IMR-90 (cell line): ENCODE measurements at regions not wholly inside any gene's neighbourhood (a gene's known extent, or its start where the extent isn't known, plus 50 kb on each side); places are given as distances from the start of the nearest gene placed in this dataset.

Source experiments
- ATAC-seq: fragments of 200-7000 bp; cut with Tn5 transposase; 2 replicates; pipeline ENCODE4 v1.9.1; 2020; ENCODE audit warnings: low read depth, mild to moderate bottlenecking, moderate library complexity
- BruUV-seq: library from RNA; stranded (reverse); fragments of 400-500 nt; replicated peaks from 2 replicates; lab custom pipeline; 2021; lab: Mats Ljungman, UMichigan
- CTCF ChIA-PET: fragments of 300-600 bp; formaldehyde crosslinking; extraction: SDS; loops from one replicate; lab custom pipeline; 2021; ENCODE audit warnings: antibody characterized with exemption; lab: Yijun Ruan, JAX
- POLR2A ChIA-PET: fragments of 300-600 bp; sonication (Branson Sonifier 250); formaldehyde crosslinking; loops from one replicate; lab custom pipeline; 2022; ENCODE audit warnings: antibody characterized with exemption; ENCODE audit not compliant: unreplicated experiment; lab: Charles Lee
- DNase-seq: peaks from one replicate; pipeline ENCODE4 v3.0.0; 2013
- H2AFZ ChIP-seq: replicated peaks from 2 replicates; pipeline ENCODE3; 2013; ENCODE audit warnings: low read length, mild to moderate bottlenecking; ENCODE audit not compliant: poor library complexity
- H2AK5ac ChIP-seq: 2 replicates; pipeline ENCODE4 v1.6.1; 2013; ENCODE audit warnings: low read depth, low read length, inconsistent platforms
- H2AK9ac ChIP-seq: replicated peaks from 2 replicates; pipeline ENCODE3; 2013; ENCODE audit warnings: mild to moderate bottlenecking, low read depth, low read length, moderate library complexity; ENCODE audit not compliant: poor library complexity
- H2BK120ac ChIP-seq: 2 replicates; pipeline ENCODE4 v1.6.1; 2013; ENCODE audit warnings: low read depth, low read length, inconsistent platforms
- H2BK15ac ChIP-seq: 3 replicates; pipeline ENCODE4 v1.6.1; 2013; ENCODE audit warnings: low read depth, low read length, inconsistent platforms
- H2BK20ac ChIP-seq: 2 replicates; pipeline ENCODE4 v1.6.1; 2013; ENCODE audit warnings: low read depth, mild to moderate bottlenecking, inconsistent platforms, low read length, moderate library complexity
- H2BK5ac ChIP-seq: 2 replicates; pipeline ENCODE4 v1.6.1; 2013; ENCODE audit warnings: mild to moderate bottlenecking, low read depth, low read length, inconsistent platforms; ENCODE audit not compliant: poor library complexity, severe bottlenecking
- H3K14ac ChIP-seq: replicated peaks from 2 replicates; pipeline ENCODE4 v1.6.1; 2013; ENCODE audit warnings: low read depth, low read length, inconsistent platforms
- H3K18ac ChIP-seq: 2 replicates; pipeline ENCODE4 v1.6.1; 2013; ENCODE audit warnings: low read depth, low read length, control low read depth
- H3K23ac ChIP-seq: 2 replicates; pipeline ENCODE4 v1.6.1; 2013; ENCODE audit warnings: low read depth, low read length, inconsistent platforms
- H3K27ac ChIP-seq: 2 replicates; pipeline ENCODE4 v1.5.1; 2013; ENCODE audit warnings: mild to moderate bottlenecking, control low read depth, low read length; ENCODE audit not compliant: insufficient read depth
- H3K27me3 ChIP-seq: 2 replicates; pipeline ENCODE4 v1.6.1; 2013; ENCODE audit warnings: low read length; ENCODE audit not compliant: control insufficient read depth, insufficient read depth
- H3K36me3 ChIP-seq: 2 replicates; pipeline ENCODE4 v1.6.1; 2013; ENCODE audit warnings: low read length, mixed read lengths; ENCODE audit not compliant: control insufficient read depth, insufficient read depth
- H3K4ac ChIP-seq: 2 replicates; pipeline ENCODE4 v1.6.1; 2013; ENCODE audit warnings: low read depth, low read length, inconsistent platforms
- H3K4me1 ChIP-seq: 2 replicates; pipeline ENCODE4 v1.6.1; 2013; ENCODE audit warnings: low read length, mixed read lengths; ENCODE audit not compliant: control insufficient read depth, insufficient read depth
- H3K4me2 ChIP-seq: 2 replicates; pipeline ENCODE4 v1.6.1; 2013; ENCODE audit warnings: low read depth, mild to moderate bottlenecking, control low read depth, low read length, moderate library complexity
- H3K4me3 ChIP-seq: 2 replicates; pipeline ENCODE4 v1.5.1; 2013; ENCODE audit warnings: low read depth, mild to moderate bottlenecking, control low read depth, low read length, moderate library complexity; ENCODE audit not compliant: insufficient read depth
- H3K56ac ChIP-seq: 2 replicates; pipeline ENCODE4 v1.6.1; 2013; ENCODE audit warnings: low read length, inconsistent platforms; ENCODE audit not compliant: insufficient read depth; ENCODE audit errors: extremely low read depth
- H3K79me1 ChIP-seq, 2 experiments: 2 replicates each; pipeline ENCODE4 v1.6.1; 2013; ENCODE audit warnings: low read length in 2 of 2, inconsistent platforms in 1 of 2, low read depth in 1 of 2
- H3K9ac ChIP-seq: 2 replicates; pipeline ENCODE4 v1.6.1; 2013; ENCODE audit warnings: low read depth, low read length, control low read depth
- H3K9me1 ChIP-seq: 2 replicates; pipeline ENCODE4 v1.6.1; 2013; ENCODE audit warnings: low read length, inconsistent platforms; ENCODE audit not compliant: insufficient read depth
- H3K9me3 ChIP-seq: 2 replicates; pipeline ENCODE4 v1.6.1; 2013; ENCODE audit warnings: low read length; ENCODE audit not compliant: control insufficient read depth, insufficient read depth
- H4K20me1 ChIP-seq: 2 replicates; pipeline ENCODE4 v1.6.1; 2013; ENCODE audit warnings: low read length, inconsistent platforms; ENCODE audit not compliant: insufficient read depth
- H4K5ac ChIP-seq: 2 replicates; pipeline ENCODE4 v1.6.1; 2013; ENCODE audit warnings: mild to moderate bottlenecking, low read depth, low read length, control low read depth
- H4K8ac ChIP-seq, 2 experiments: 2 replicates each; pipeline ENCODE4 v1.6.1; 2013; ENCODE audit warnings: low read depth in 2 of 2, low read length in 2 of 2, control low read depth in 1 of 2, inconsistent platforms in 1 of 2
- H4K91ac ChIP-seq: 2 replicates; pipeline ENCODE4 v1.6.1; 2013; ENCODE audit warnings: low read depth, low read length, inconsistent platforms; ENCODE audit not compliant: insufficient read depth
- BHLHE40 ChIP-seq: fragments of 150-350 bp; IDR thresholded peaks from 2 replicates; pipeline ENCODE4 v1.6.1; 2016; ENCODE audit warnings: mild to moderate bottlenecking, low read depth, low read length
- CTCF ChIP-seq: conservative IDR thresholded peaks from 2 replicates; pipeline ENCODE4 v1.5.1; 2012; ENCODE audit warnings: mild to moderate bottlenecking, low read depth, low read length, improper control_type of control experiment
- FOS ChIP-seq: fragments of 150-350 bp; IDR thresholded peaks from 2 replicates; pipeline ENCODE4 v1.6.1; 2016; ENCODE audit warnings: low read depth, low read length
- MAFK ChIP-seq: IDR thresholded peaks from 2 replicates; pipeline ENCODE4 v1.6.1; 2012; ENCODE audit warnings: low read depth, low read length, improper control_type of control experiment
- MAZ ChIP-seq: IDR thresholded peaks from 2 replicates; pipeline ENCODE4 v1.6.1; 2012; ENCODE audit warnings: low read depth, mild to moderate bottlenecking, low read length, improper control_type of control experiment, moderate library complexity, borderline replicate concordance
- MXI1 ChIP-seq: IDR thresholded peaks from 2 replicates; pipeline ENCODE4 v1.6.1; 2012; ENCODE audit warnings: low read depth, mild to moderate bottlenecking, low read length, moderate library complexity, borderline replicate concordance
- NFE2L2 ChIP-seq: fragments of 150-350 bp; IDR thresholded peaks from 2 replicates; pipeline ENCODE4 v1.6.1; 2016; ENCODE audit warnings: low read depth, mild to moderate bottlenecking, low read length
- POLR2A ChIP-seq: IDR thresholded peaks from 2 replicates; pipeline ENCODE4 v1.6.1; 2012; ENCODE audit warnings: mild to moderate bottlenecking, low read depth, low read length
- RAD21 ChIP-seq: IDR thresholded peaks from 2 replicates; pipeline ENCODE4 v1.6.1; 2012; ENCODE audit warnings: low read length, improper control_type of control experiment
- RCOR1 ChIP-seq: IDR thresholded peaks from 2 replicates; pipeline ENCODE4 v1.6.1; 2012; ENCODE audit warnings: mild to moderate bottlenecking, low read length, improper control_type of control experiment; ENCODE audit not compliant: insufficient replicate concordance
- SMC3 ChIP-seq: fragments of 150-350 bp; IDR thresholded peaks from 2 replicates; pipeline ENCODE4 v1.6.1; 2016; ENCODE audit warnings: low read depth, mild to moderate bottlenecking, antibody characterized with exemption, low read length, moderate library complexity
- WGBS, 2 experiments: methylation state at CpG; one replicate each; pipeline versions ENCODE4 v1.1.5 to v1.1.7; 2013; ENCODE audit warnings: missing lambda C conversion rate in 2 of 2; ENCODE audit not compliant: insufficient read length in 1 of 2; ENCODE audit errors: extremely low coverage in 2 of 2; 5-methylcytosine and 5-hydroxymethylcytosine counted together
- dilution Hi-C: fragments of 300-500 bp; cut with HindIII; formaldehyde crosslinking; loops from one replicate; pipeline ENCODE4 v1.14.3; 2018; ENCODE audit warnings: low sequenced_read_pairs; ENCODE audit not compliant: unreplicated experiment
- in situ Hi-C: fragments of 300-500 bp; cut with MboI; formaldehyde crosslinking; loops from 3 replicates; pipeline ENCODE4 v1.14.3; 2019; ENCODE audit warnings: low sequenced_read_pairs, inconsistent platforms, mixed read lengths
- intact Hi-C: fragments of 100-400 bp; cut with micrococcal nuclease; formaldehyde crosslinking; loops from 2 replicates; pipeline ENCODE4 v1.10.0; 2022
- TF ChIP-seq, protein P1 (sequence below): fragments of 150-350 bp; IDR thresholded peaks from 2 replicates; pipeline ENCODE4 v1.6.1; 2016; ENCODE audit warnings: low read depth, mild to moderate bottlenecking, low read length, moderate library complexity, borderline replicate concordance

- Histone ChIP-seq H3K4me3 (no peak overlapping the region), H2AK5ac (no peak overlapping the region), H2AK9ac (no peak overlapping the region), H3K4ac (no peak overlapping the region), H3K9me1 (no peaks in the 10 kb centered on the region), H3K14ac (no peak overlapping the region), H4K8ac (no peak overlapping the region), H4K20me1 (no peaks in the 10 kb centered on the region), H2BK120ac (no peak overlapping the region), H3K4me1 (no peaks in the 10 kb centered on the region), H3K9me3 (peaks cover 9% of the 10 kb centered on the region), H3K27ac (no peak overlapping the region), H3K18ac (no peak overlapping the region), H3K4me2 (no peak overlapping the region), H2BK5ac (no peak overlapping the region), H3K56ac (no peak overlapping the region), H3K79me1 (no peaks in the 10 kb centered on the region), H3K36me3 (no peaks in the 10 kb centered on the region), H4K91ac (no peak overlapping the region), H2AFZ (no peak overlapping the region), H2BK15ac (no peak overlapping the region), H3K27me3 (no peaks in the 10 kb centered on the region), H4K5ac (no peak overlapping the region), H2BK20ac (no peak overlapping the region), H3K9ac (no peak overlapping the region), H3K23ac (no peak overlapping the region)
- in situ Hi-C loops: no loop called here
- dilution Hi-C loops: no loop called here
- POLR2A ChIA-PET: no interaction called here
- DNase-seq (no peak), ATAC-seq (no peak)
- no TSS peak for BruUV-seq
- no CpG with 5 or more reads among the region's 2 CpGs for WGBS, 2 experiments
- TF ChIP-seq NFE2L2 (no peak), BHLHE40 (no peak), CTCF (no peak), RAD21 (no peak), MAFK (no peak), FOS (no peak), RCOR1 (no peak), MAZ (no peak), POLR2A (no peak), MXI1 (no peak), SMC3 (no peak)
- TF ChIP-seq, protein P1, sequence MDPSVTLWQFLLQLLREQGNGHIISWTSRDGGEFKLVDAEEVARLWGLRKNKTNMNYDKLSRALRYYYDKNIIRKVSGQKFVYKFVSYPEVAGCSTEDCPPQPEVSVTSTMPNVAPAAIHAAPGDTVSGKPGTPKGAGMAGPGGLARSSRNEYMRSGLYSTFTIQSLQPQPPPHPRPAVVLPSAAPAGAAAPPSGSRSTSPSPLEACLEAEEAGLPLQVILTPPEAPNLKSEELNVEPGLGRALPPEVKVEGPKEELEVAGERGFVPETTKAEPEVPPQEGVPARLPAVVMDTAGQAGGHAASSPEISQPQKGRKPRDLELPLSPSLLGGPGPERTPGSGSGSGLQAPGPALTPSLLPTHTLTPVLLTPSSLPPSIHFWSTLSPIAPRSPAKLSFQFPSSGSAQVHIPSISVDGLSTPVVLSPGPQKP: no peak
- CTCF ChIA-PET: no interaction called here
- intact Hi-C loops: no loop called here
Observed at GRCh38 chr10:56763090-56763489, 402.0 kb upstream of the ZWINT start.
